Calu3 (cell line): ENCODE measurements at regions not wholly inside any gene's neighbourhood (a gene's known extent, or its start where the extent isn't known, plus 50 kb on each side); places are given as distances from the start of the nearest gene placed in this dataset.

Experiments
- BruUV-seq: library from RNA; stranded (reverse); fragments of 400-500 nt; replicated peaks from 2 replicates; lab custom pipeline; 2021; lab: Mats Ljungman, UMichigan
- CTCF ChIA-PET: fragments of 300-600 bp; sonication (Branson Sonifier 250); formaldehyde crosslinking; loops from one replicate; lab custom pipeline; 2022; ENCODE audit warnings: antibody characterized with exemption; lab: Charles Lee
- DNase-seq: peaks from one replicate; pipeline ENCODE4 v3.0.0; 2022
- H3K27ac Mint-ChIP-seq: one replicate; pipeline ENCODE4 v1.8.0; 2022; ENCODE audit warnings: mixed read lengths; ENCODE audit not compliant: unreplicated experiment
- H3K27me3 Mint-ChIP-seq: one replicate; pipeline ENCODE4 v1.8.0; 2022; ENCODE audit warnings: mixed read lengths; ENCODE audit not compliant: unreplicated experiment
- H3K36me3 Mint-ChIP-seq: one replicate; pipeline ENCODE4 v1.8.0; 2022; ENCODE audit warnings: mild to moderate bottlenecking, moderate library complexity, mixed read lengths; ENCODE audit not compliant: insufficient read depth, unreplicated experiment
- H3K4me1 Mint-ChIP-seq: one replicate; pipeline ENCODE4 v1.8.0; 2022; ENCODE audit warnings: mild to moderate bottlenecking, low read depth, mixed read lengths; ENCODE audit not compliant: unreplicated experiment
- H3K4me3 Mint-ChIP-seq: one replicate; pipeline ENCODE4 v1.8.0; 2022; ENCODE audit warnings: mild to moderate bottlenecking, low read depth, moderate library complexity, mixed read lengths; ENCODE audit not compliant: unreplicated experiment
- H3K9me3 Mint-ChIP-seq: one replicate; pipeline ENCODE4 v1.8.0; 2022; ENCODE audit warnings: low read depth, mixed read lengths; ENCODE audit not compliant: unreplicated experiment
- CTCF ChIP-seq: fragments of 200-600 bp; IDR thresholded peaks from one replicate; pipeline ENCODE4 v1.8.0; 2022; ENCODE audit warnings: antibody characterized with exemption; ENCODE audit not compliant: unreplicated experiment
- intact Hi-C: fragments of 100-400 bp; cut with micrococcal nuclease; formaldehyde crosslinking; loops from one replicate; pipeline ENCODE4 v1.10.0; 2022; ENCODE audit not compliant: unreplicated experiment

DNA sequence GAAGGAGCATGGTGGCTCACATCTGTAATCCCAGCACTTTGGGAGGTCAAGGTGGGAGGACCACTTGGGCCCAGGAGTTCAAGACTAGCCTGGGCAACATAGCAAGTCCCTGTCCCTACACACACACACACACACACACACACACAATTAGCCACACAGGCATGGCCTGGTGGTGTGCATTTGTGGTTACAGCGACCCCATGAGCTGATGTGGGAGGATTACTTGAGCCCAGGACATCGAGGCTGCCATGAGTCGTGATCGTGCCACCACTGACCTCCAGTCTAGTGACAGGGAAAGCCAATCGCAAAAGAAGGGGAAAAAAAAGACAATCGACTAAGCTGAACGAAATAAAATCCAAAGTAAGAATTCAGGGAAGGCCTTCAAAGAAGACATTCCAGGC lies 67.9 kb downstream of the TBX3 start:
- H3K27ac Mint-ChIP-seq, result no peak overlapping the region
- no peak for DNase-seq
- CTCF ChIA-PET, result no interaction called here
- H3K36me3 Mint-ChIP-seq, result no peaks in the 10 kb centered on the region
- no peaks in the 10 kb centered on the region for H3K4me1 Mint-ChIP-seq
- no TSS peak for BruUV-seq
- TF ChIP-seq CTCF, result no peak
- H3K27me3 Mint-ChIP-seq, result no peaks in the 10 kb centered on the region
- H3K4me3 Mint-ChIP-seq, result no peak overlapping the region
- H3K9me3 Mint-ChIP-seq, result peaks cover 13% of the 10 kb centered on the region
- intact Hi-C loops, result no loop called here

GRCh38 chr12:114614040-114614439 lies 69.9 kb downstream of the TBX3 start:
- intact Hi-C loops, result no loop called here
- CTCF ChIA-PET, result no interaction called here
- no peak for DNase-seq
- Mint-ChIP-seq H3K36me3 (no peaks in the 10 kb centered on the region), H3K27me3 (no peaks in the 10 kb centered on the region), H3K9me3 (peaks cover 13% of the 10 kb centered on the region), H3K27ac (no peak overlapping the region), H3K4me1 (no peaks in the 10 kb centered on the region), H3K4me3 (no peak overlapping the region)
- no peak for TF ChIP-seq CTCF
- no TSS peak for BruUV-seq

DNA sequence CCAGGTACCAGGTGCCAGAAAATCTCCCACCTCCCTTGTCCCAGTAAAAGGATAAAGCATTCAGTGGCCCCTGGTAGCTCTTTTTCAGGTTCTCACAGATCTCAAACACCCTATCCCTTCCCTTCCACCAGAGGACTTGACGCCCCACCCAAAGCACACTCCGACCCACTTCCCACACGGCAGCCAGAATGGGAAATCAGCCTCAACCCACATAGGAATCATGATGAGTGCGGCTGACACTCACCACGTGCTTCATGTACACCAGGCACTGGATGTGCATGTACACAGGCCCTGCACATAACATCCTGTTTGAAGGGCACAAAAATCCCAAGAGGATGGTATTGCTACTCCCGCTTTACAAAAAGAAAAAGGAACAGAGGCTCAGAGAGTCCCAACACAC lies 71.9 kb downstream of the TBX3 start:
- DNase-seq, result no peak
- Mint-ChIP-seq H3K4me3 (no peak overlapping the region), H3K27ac (no peak overlapping the region), H3K4me1 (no peaks in the 10 kb centered on the region), H3K36me3 (no peaks in the 10 kb centered on the region), H3K9me3 (peaks cover 15% of the 10 kb centered on the region), H3K27me3 (no peaks in the 10 kb centered on the region)
- BruUV-seq, result no TSS peak
- CTCF ChIA-PET, result interaction anchor here (0.6 kb wide), 1 partner anchor 81 kb away, joined by 8 read pairs; no protein-coding TSS in a partner anchor
- no peak for TF ChIP-seq CTCF
- intact Hi-C loops, result no loop called here

DNA sequence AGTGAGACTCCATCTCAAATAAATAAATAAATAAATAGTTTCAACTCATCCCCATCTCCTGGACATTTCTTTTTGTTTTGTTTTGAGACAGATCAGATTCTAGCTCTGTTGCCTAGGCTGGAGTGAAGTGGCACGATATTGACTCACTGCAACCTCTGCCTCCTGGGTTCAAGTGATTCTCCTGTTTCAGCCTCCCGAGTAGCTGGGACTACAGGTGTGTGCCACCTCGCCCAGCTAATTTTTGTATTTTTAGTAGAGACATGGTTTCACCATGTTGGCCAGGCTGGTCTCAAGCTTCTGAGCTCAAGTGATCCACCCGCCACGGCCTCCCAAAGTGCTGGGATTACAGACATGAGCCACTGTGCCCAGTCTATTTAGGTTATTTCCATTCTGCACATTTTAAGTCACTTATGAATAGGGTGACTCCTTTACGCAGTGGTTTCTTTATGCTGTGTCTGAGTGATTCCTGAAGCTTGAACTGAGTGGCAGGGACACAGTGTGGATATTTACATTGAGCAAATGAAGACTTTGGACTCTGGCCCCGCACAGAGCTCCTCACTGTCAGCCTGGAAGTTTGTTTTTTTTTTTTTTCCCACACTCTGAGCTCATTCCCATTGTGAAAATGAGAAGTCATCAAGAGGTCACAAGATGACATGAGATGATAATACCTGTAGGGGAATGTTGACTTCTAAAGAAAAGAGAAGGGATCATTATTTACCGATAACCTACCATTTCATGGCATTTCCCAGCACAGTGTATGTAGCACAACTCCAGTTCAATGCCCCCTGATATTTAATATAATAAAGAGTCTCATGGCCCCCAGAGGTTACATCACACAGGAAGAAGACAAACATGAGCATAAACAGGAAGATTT lies 72.6 kb downstream of the TBX3 start:
- no peak overlapping the region for H3K27ac Mint-ChIP-seq
- H3K4me1 Mint-ChIP-seq, result no peaks in the 10 kb centered on the region
- no peak overlapping the region for H3K4me3 Mint-ChIP-seq
- no peak for TF ChIP-seq CTCF
- intact Hi-C loops, result no loop called here
- no peak for DNase-seq
- CTCF ChIA-PET, result interaction anchor here (0.6 kb wide), 1 partner anchor 80 kb away, joined by 8 read pairs; no protein-coding TSS in a partner anchor
- no TSS peak for BruUV-seq
- H3K36me3 Mint-ChIP-seq, result no peaks in the 10 kb centered on the region
- peaks cover 13% of the 10 kb centered on the region for H3K9me3 Mint-ChIP-seq
- H3K27me3 Mint-ChIP-seq, result no peaks in the 10 kb centered on the region
